ENCODE measurements at regions not wholly inside any gene's neighbourhood (a gene's known extent, or its start where the extent isn't known, plus 50 kb on each side); places are given as distances from the start of the nearest gene placed in this dataset.

- TF ChIP-seq CTCF (conservative IDR thresholded peaks at IDR 0.05) (no peak), ZFX (IDR thresholded peaks at IDR 0.05) (no peak)
Measured at GRCh38 chr12:128059621-128060370, 207.2 kb upstream of the TMEM132C start.
